HepG2 (cell line): ENCODE measurements at regions not wholly inside any gene's neighbourhood (a gene's known extent, or its start where the extent isn't known, plus 50 kb on each side); places are given as distances from the start of the nearest gene placed in this dataset.

Experiments used
- ATAC-seq: fragments of 200-7000 bp; cut with Tn5 transposase; 3 replicates; pipeline ENCODE4 v1.9.1; 2020; ENCODE audit warnings: mild to moderate bottlenecking, moderate library complexity
- BruUV-seq: library from RNA; stranded (reverse); fragments of 400-500 nt; replicated peaks from 2 replicates; lab custom pipeline; 2021; lab: Mats Ljungman, UMichigan
- CTCF ChIA-PET: fragments of 300-600 bp; formaldehyde crosslinking; extraction: SDS; loops from one replicate; lab custom pipeline; 2021; ENCODE audit warnings: low total read pairs, inconsistent platforms, low intra/inter-chr PET ratio; lab: Yijun Ruan, JAX
- POLR2A ChIA-PET: fragments of 350-600 bp; sonication (Branson Sonifier 250); formaldehyde crosslinking; loops from one replicate; lab custom pipeline; 2020; ENCODE audit warnings: antibody characterized with exemption, inconsistent platforms; lab: Yijun Ruan, JAX
- DNase-seq: peaks from one replicate; pipeline ENCODE4 v3.0.0-alpha.2; 2015; ENCODE audit warnings: low spot score
- FAIRE-seq: peaks from 3 replicates; lab custom pipeline; 2011; peaks lifted over from hg19 to GRCh38; lab: Jason Lieb, UNC
- H2AFZ ChIP-seq: one replicate; pipeline ENCODE4 v1.6.1; 2011; ENCODE audit warnings: low read length, inconsistent platforms
- H3K27ac ChIP-seq: fragments of 300-600 bp; 3 replicates; pipeline ENCODE4 v1.8.0; 2011; ENCODE audit warnings: mixed run types, mild to moderate bottlenecking, mixed read lengths, low read length, inconsistent platforms; ENCODE audit not compliant: insufficient read depth; ENCODE audit errors: extremely low read length
- H3K27me3 ChIP-seq, 2 experiments: fragments of 200-600 bp in 1 of 2; 2 replicates in 1 of 2; 3 replicates in 1 of 2; pipeline versions ENCODE4 v1.6.0 to v1.8.0; 2011; ENCODE audit warnings: low read length in 2 of 2, mild to moderate bottlenecking in 2 of 2, moderate library complexity in 2 of 2, inconsistent platforms in 1 of 2; ENCODE audit not compliant: insufficient read depth in 2 of 2, control insufficient read depth in 1 of 2
- H3K36me3 ChIP-seq, 2 experiments: fragments of 200-600 bp in 1 of 2; replicated peaks in 1 of 2; 2 replicates in 1 of 2; 3 replicates in 1 of 2; pipeline versions ENCODE4 v1.5.1 to v1.8.0; 2011; ENCODE audit warnings: low read length in 2 of 2, inconsistent platforms in 1 of 2; ENCODE audit not compliant: insufficient read depth in 2 of 2, control insufficient read depth in 1 of 2
- H3K4me1 ChIP-seq: 2 replicates; pipeline ENCODE4 v1.5.1; 2012; ENCODE audit warnings: low read length, inconsistent platforms; ENCODE audit not compliant: insufficient read depth
- H3K4me2 ChIP-seq: 2 replicates; pipeline ENCODE4 v1.6.0; 2011; ENCODE audit warnings: low read depth, low read length, inconsistent platforms
- H3K4me3 ChIP-seq, 3 experiments: fragments of 200-600 bp in 1 of 3; sonication (generic), shearing (Covaris generic) in 1 of 3; replicated peaks in 1 of 3; 2 replicates each; pipeline ENCODE4 v1.5.1; 2011 to 2016; ENCODE audit warnings: low read length in 3 of 3, inconsistent platforms in 2 of 3, low read depth in 2 of 3, mild to moderate bottlenecking in 2 of 3, control low read depth in 1 of 3, mixed read lengths in 1 of 3; ENCODE audit not compliant: insufficient read depth in 1 of 3
- H3K79me2 ChIP-seq: one replicate; pipeline ENCODE4 v1.6.1; 2011; ENCODE audit warnings: low read length, inconsistent platforms; ENCODE audit not compliant: insufficient read depth
- H3K9ac ChIP-seq: 2 replicates; pipeline ENCODE4 v1.6.0; 2011; ENCODE audit warnings: mild to moderate bottlenecking, low read depth, low read length, inconsistent platforms; ENCODE audit not compliant: insufficient read depth
- H3K9me3 ChIP-seq: 2 replicates; pipeline ENCODE4 v1.5.1; 2012; ENCODE audit warnings: mild to moderate bottlenecking, low read length
- H4K20me1 ChIP-seq: 2 replicates; pipeline ENCODE4 v1.6.0; 2011; ENCODE audit warnings: inconsistent platforms, mild to moderate bottlenecking, low read length, moderate library complexity; ENCODE audit not compliant: insufficient read depth
- GABPB1 ChIP-seq: IDR thresholded peaks from 2 replicates; pipeline ENCODE4 v1.6.1; 2016; ENCODE audit warnings: mild to moderate bottlenecking, missing genetic modification reagents, moderate library complexity, missing compliant biosample characterization
- HMG20A ChIP-seq: IDR thresholded peaks from 2 replicates; pipeline ENCODE4 v1.6.1; 2016; ENCODE audit warnings: borderline replicate concordance
- HNRNPL ChIP-seq: fragments of 200-400 bp; formaldehyde crosslinking; IDR thresholded peaks from 2 replicates; pipeline ENCODE4 v1.6.1; 2017; ENCODE audit warnings: mild to moderate bottlenecking, low read depth, low read length
- PRMT3 ChIP-seq: sonication (generic); formaldehyde crosslinking; IDR thresholded peaks from 2 replicates; pipeline ENCODE4 v1.8.1; 2022; ENCODE audit warnings: low read depth, mild to moderate bottlenecking, moderate library complexity, missing genetic modification reagents, borderline replicate concordance
- RBFOX2 ChIP-seq: fragments of 200-400 bp; formaldehyde crosslinking; IDR thresholded peaks from 2 replicates; pipeline ENCODE4 v1.6.1; 2017; ENCODE audit warnings: low read depth, mild to moderate bottlenecking, low read length
- SMAD3 ChIP-seq: sonication (generic); formaldehyde crosslinking; IDR thresholded peaks from 2 replicates; pipeline ENCODE4 v1.4.0; 2020; ENCODE audit warnings: missing genetic modification reagents
- TP53 ChIP-seq: sonication (generic); formaldehyde crosslinking; conservative IDR thresholded peaks from 2 replicates; pipeline ENCODE4 v1.4.0; 2020; ENCODE audit warnings: missing genetic modification reagents
- ZNF101 ChIP-seq: sonication (generic); formaldehyde crosslinking; IDR thresholded peaks from 2 replicates; pipeline ENCODE4 v1.4.0; 2020; ENCODE audit warnings: mild to moderate bottlenecking, low read depth, missing genetic modification reagents, borderline replicate concordance
- ZNF292 ChIP-seq: sonication (generic); formaldehyde crosslinking; IDR thresholded peaks from 2 replicates; pipeline ENCODE4 v1.8.1; 2022; ENCODE audit warnings: mild to moderate bottlenecking, low read depth, missing genetic modification reagents, borderline replicate concordance
- ZNF331 ChIP-seq: sonication (generic); formaldehyde crosslinking; IDR thresholded peaks from 2 replicates; pipeline ENCODE4 v1.4.0; 2020; ENCODE audit warnings: missing genetic modification reagents
- ZNF484 ChIP-seq: sonication (generic); formaldehyde crosslinking; IDR thresholded peaks from 2 replicates; pipeline ENCODE4 v1.5.1; 2020; ENCODE audit warnings: mild to moderate bottlenecking, low read depth, missing genetic modification reagents, borderline replicate concordance
- ZZZ3 ChIP-seq: sonication (generic); formaldehyde crosslinking; IDR thresholded peaks from 2 replicates; pipeline ENCODE4 v1.4.0; 2020; ENCODE audit warnings: missing genetic modification reagents, mild to moderate bottlenecking, borderline replicate concordance
- WGBS: methylation state at CpG from one replicate; pipeline ENCODE4 v1.1.6; 2017; ENCODE audit warnings: low lambda C conversion rate; 5-methylcytosine and 5-hydroxymethylcytosine counted together
- in situ Hi-C: cut with HindIII; loops from 2 replicates; pipeline ENCODE4 v1.10.0; 2017; ENCODE audit warnings: low pct_unique_long_range_greater_than_20kb; ENCODE audit not compliant: extremely low pct_ligation_motif_present
- intact Hi-C: fragments of 100-400 bp; cut with micrococcal nuclease; formaldehyde crosslinking; loops from one replicate; pipeline ENCODE4 v1.10.0; 2022; ENCODE audit not compliant: unreplicated experiment
- TF ChIP-seq, protein P1 (sequence below): sonication (generic); formaldehyde crosslinking; conservative IDR thresholded peaks from 2 replicates; pipeline ENCODE4 v1.4.0; 2020; ENCODE audit warnings: missing genetic modification reagents
- TF ChIP-seq, protein P2 (sequence below): IDR thresholded peaks from 2 replicates; pipeline ENCODE4 v1.6.1; 2016
- TF ChIP-seq, protein P3 (sequence below): sonication (generic); formaldehyde crosslinking; IDR thresholded peaks from 2 replicates; pipeline ENCODE4 v1.4.0; 2020; ENCODE audit warnings: missing genetic modification reagents

DNA sequence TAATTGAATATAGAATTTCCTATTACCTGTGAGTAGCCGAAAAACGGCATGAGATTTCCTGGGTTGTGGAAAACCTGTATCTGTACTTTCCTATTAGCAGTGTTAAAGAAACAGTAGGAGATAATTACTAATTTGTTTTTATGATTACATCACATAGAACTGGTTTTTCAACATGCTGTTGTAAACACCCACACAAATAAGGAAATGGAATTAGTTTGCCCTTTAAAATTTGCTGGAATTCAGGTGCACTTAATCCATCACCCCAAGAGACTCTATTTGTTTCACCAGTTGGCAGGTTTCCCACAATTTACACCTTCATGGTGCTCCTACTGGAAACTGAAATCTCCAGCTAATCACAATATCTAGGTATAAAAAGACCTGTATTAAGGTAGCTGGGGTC lies 274.1 kb upstream of the SLC8A1 start (continued):
- TF ChIP-seq, protein P1, sequence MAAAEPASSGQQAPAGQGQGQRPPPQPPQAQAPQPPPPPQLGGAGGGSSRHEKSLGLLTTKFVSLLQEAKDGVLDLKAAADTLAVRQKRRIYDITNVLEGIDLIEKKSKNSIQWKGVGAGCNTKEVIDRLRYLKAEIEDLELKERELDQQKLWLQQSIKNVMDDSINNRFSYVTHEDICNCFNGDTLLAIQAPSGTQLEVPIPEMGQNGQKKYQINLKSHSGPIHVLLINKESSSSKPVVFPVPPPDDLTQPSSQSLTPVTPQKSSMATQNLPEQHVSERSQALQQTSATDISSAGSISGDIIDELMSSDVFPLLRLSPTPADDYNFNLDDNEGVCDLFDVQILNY (CRISPR knock-in tag): no peak
- TF ChIP-seq, protein P2, sequence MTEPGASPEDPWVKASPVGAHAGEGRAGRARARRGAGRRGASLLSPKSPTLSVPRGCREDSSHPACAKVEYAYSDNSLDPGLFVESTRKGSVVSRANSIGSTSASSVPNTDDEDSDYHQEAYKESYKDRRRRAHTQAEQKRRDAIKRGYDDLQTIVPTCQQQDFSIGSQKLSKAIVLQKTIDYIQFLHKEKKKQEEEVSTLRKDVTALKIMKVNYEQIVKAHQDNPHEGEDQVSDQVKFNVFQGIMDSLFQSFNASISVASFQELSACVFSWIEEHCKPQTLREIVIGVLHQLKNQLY (CRISPR knock-in tag): no peak
- no peak for TF ChIP-seq TP53

DNA sequence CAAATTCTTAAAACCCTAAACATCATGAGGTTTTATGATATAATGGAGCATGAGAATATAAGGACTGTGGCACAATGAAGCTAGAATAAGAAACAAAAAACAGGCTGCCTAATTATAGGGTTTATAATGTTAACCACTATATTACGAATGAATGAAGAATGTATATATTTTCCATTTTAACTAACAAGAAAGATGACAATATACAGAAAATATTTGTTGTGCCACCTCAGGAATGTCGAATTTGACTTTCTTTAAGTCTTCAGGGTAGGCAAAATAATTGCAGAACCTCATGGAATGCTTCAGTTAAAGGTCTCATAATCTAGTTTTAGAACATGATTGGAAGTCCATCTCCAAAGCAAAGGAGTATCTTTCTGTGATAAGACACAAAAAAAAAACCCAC lies 282.9 kb upstream of the SLC8A1 start:
- TF ChIP-seq PRMT3: no peak
- TF ChIP-seq SMAD3: no peak
- TF ChIP-seq ZNF331 (CRISPR knock-in tag): no peak
- TF ChIP-seq ZNF484 (CRISPR knock-in tag): no peak
- TF ChIP-seq, protein P3, sequence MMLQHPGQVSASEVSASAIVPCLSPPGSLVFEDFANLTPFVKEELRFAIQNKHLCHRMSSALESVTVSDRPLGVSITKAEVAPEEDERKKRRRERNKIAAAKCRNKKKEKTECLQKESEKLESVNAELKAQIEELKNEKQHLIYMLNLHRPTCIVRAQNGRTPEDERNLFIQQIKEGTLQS: no peak
- no peak for TF ChIP-seq HMG20A (CRISPR knock-in tag)
- no peak for TF ChIP-seq ZZZ3
- TF ChIP-seq RBFOX2: no peak
- TF ChIP-seq ZNF101 (CRISPR knock-in tag): no peak
- TF ChIP-seq ZNF292 (CRISPR knock-in tag): no peak
- no peak for TF ChIP-seq HNRNPL
- no peak for TF ChIP-seq GABPB1 (CRISPR knock-in tag)
- H3K27me3 ChIP-seq: no peaks in the 10 kb centered on the region
- H3K9ac ChIP-seq: no peak overlapping the region
- no peak overlapping the region for H3K4me2 ChIP-seq
- H3K9me3 ChIP-seq: no peaks in the 10 kb centered on the region
- no peaks in the 10 kb centered on the region for H3K36me3 ChIP-seq
- H3K4me3 ChIP-seq: no peak overlapping the region
- no peaks in the 10 kb centered on the region for H3K79me2 ChIP-seq
- intact Hi-C loops: no loop called here
- ChIA-PET POLR2A (no interaction called here), CTCF (no interaction called here)
- ATAC-seq (no peak), DNase-seq (no peak), FAIRE-seq (no peak)
- no TSS peak for BruUV-seq
- H3K4me1 ChIP-seq: no peaks in the 10 kb centered on the region
- H3K27ac ChIP-seq: no peak overlapping the region
- in situ Hi-C loops: no loop called here
- 2% methylated on average over 2 of the region's 2 CpGs for WGBS
- no peak overlapping the region for H2AFZ ChIP-seq
- no peaks in the 10 kb centered on the region for H4K20me1 ChIP-seq
